Retinal pigment epithelial cell (primary cell): ENCODE measurements at regions not wholly inside any gene's neighbourhood (a gene's known extent, or its start where the extent isn't known, plus 50 kb on each side); places are given as distances from the start of the nearest gene placed in this dataset.
"Not testable (repeated sequence)": the region's sequence is repeated elsewhere in the genome, so short reads cannot be mapped to it uniquely, and the experiment has no call there.

Experiments
- DNase-seq: peaks from one replicate; pipeline ENCODE4 v3.0.0-alpha.2; 2010; ENCODE audit warnings: low read depth
- H3K4me3 ChIP-seq: 2 replicates; pipeline ENCODE4 v1.5.1; 2011; ENCODE audit warnings: mild to moderate bottlenecking, low read length, control low read depth, moderate library complexity
- TF ChIP-seq, protein P1 (sequence below): conservative IDR thresholded peaks from 2 replicates; pipeline ENCODE4 v1.5.1; 2011; ENCODE audit warnings: low read depth, low read length, control low read depth, inconsistent platforms

DNA sequence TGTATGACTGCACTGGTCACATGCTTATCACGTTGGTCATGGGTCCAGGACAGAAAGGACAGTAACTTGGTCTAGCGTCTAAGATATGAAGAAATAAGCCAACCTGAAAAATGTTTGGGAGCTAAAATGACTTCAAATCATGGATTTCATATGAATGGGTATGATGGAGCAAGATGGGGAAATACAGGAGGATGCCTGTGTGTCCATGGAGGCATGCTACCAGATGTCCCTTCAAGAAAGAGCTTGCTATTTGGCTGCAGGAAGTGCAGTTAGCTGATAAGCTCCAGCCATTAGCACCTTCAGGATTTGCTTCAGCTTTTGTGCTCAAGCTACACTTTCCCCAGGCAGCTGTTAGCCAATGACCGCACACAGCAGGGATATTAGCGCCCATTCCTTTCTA is 164.6 kb upstream of the THBS1 start:
- no peak for DNase-seq
- TF ChIP-seq, protein P1, sequence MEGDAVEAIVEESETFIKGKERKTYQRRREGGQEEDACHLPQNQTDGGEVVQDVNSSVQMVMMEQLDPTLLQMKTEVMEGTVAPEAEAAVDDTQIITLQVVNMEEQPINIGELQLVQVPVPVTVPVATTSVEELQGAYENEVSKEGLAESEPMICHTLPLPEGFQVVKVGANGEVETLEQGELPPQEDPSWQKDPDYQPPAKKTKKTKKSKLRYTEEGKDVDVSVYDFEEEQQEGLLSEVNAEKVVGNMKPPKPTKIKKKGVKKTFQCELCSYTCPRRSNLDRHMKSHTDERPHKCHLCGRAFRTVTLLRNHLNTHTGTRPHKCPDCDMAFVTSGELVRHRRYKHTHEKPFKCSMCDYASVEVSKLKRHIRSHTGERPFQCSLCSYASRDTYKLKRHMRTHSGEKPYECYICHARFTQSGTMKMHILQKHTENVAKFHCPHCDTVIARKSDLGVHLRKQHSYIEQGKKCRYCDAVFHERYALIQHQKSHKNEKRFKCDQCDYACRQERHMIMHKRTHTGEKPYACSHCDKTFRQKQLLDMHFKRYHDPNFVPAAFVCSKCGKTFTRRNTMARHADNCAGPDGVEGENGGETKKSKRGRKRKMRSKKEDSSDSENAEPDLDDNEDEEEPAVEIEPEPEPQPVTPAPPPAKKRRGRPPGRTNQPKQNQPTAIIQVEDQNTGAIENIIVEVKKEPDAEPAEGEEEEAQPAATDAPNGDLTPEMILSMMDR: no peak
- H3K4me3 ChIP-seq: no peak overlapping the region

DNA sequence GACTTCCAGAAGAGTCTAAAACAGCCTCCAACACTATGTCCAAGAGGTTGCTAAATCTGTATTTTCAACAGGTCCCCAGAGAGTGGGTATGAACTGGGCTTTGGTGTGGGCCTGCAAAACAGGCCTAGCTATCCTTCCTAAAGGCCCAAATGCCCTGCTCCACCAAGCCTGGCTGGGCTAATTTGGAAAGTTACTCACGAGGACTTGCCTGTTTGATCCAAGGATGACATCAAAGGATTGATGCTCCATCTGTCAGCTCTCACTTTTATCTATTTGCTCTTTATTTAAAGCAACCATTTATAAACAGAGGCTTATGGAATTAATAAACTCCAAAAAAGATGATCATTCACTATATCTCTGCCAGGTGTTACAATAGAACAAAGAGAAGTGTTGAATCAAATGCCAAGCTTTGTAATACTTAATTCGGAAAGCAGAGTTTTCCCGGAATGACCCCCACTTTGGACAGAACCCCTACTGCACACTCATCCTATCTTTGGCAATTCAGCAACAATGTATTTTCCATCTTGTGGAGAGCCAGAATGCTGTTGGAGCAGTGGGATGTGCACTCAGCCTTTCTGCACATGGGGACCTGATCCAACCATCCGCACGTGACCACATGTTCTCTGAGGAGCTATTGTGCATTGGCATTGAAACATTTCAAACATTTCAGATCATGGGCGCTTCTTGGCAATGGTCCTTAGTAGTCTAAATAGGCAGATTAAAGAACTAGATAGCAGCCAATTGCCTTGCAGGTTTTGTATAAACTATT is 163.3 kb upstream of the THBS1 start:
- H3K4me3 ChIP-seq: no peak overlapping the region
- DNase-seq: peak; percentile 73
- TF ChIP-seq, protein P1: no peak

DNA sequence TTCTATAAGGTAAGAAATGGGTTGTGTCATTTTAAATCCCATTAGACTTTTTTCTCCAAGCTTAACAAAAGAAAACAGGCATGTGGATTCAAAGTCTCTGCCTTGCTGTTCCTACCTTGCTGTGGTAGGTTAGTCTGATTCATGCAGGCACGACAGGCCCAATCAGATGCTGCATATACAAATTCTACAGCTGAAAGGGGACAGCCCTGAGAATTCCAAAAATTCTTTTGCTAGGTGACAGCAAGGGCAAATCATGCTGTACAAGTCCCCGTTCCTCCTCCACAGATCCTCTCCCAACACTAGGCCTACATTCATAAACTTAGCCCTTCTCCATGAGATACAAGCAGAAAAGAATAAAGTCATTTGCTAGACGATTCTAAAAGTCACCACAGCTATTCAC is 161.2 kb upstream of the THBS1 start:
- TF ChIP-seq, protein P1: no peak
- peak; percentile 87 for DNase-seq
- no peak overlapping the region for H3K4me3 ChIP-seq

DNA sequence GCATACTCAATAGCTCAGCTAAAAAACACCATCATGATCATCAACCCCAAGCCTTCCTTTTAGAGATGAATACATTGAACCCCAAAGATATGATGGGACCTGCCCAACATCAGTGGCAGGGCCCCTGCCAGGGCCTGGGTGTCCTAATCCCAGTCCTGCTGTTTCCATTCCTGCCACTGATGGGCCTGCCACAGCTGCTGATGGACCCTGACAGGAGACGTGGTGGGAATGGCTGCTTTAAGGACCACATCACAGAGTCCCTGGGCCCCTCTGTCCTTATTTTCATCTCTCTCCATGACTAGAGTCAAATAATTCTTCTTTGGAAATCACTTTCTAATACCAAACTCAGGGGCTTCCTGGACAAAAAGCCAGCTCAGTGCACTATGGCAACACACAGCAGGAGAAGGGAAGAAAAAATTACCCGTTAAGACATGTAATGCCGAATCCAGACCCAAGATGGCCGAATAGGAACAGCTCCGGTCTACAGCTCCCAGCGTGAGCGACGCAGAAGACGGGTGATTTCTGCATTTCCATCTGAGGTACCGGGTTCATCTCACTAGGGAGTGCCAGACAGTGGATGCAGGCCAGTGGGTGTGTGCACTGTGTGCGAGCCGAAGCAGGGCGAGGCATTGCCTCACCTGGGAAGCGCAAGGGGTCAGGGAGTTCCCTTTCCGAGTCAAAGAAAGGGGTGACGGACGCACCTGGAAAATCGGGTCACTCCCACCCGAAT is 160.6 kb upstream of the THBS1 start:
- H3K4me3 ChIP-seq, DNase-seq: not testable (repeated sequence)

DNA sequence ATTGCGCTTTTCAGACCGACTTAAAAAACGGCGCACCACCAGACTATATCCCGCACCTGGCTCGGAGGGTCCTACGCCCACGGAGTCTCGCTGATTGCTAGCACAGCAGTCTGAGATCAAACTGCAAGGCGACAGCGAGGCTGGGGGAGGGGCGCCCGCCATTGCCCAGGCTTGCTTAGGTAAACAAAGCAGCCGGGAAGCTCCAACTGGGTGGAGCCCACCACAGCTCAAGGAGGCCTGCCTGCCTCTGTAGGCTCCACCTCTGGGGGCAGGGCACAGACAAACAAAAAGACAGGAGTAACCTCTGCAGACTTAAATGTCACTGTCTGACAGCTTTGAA is 160.1 kb upstream of the THBS1 start:
- DNase-seq, H3K4me3 ChIP-seq: not testable (repeated sequence)

DNA sequence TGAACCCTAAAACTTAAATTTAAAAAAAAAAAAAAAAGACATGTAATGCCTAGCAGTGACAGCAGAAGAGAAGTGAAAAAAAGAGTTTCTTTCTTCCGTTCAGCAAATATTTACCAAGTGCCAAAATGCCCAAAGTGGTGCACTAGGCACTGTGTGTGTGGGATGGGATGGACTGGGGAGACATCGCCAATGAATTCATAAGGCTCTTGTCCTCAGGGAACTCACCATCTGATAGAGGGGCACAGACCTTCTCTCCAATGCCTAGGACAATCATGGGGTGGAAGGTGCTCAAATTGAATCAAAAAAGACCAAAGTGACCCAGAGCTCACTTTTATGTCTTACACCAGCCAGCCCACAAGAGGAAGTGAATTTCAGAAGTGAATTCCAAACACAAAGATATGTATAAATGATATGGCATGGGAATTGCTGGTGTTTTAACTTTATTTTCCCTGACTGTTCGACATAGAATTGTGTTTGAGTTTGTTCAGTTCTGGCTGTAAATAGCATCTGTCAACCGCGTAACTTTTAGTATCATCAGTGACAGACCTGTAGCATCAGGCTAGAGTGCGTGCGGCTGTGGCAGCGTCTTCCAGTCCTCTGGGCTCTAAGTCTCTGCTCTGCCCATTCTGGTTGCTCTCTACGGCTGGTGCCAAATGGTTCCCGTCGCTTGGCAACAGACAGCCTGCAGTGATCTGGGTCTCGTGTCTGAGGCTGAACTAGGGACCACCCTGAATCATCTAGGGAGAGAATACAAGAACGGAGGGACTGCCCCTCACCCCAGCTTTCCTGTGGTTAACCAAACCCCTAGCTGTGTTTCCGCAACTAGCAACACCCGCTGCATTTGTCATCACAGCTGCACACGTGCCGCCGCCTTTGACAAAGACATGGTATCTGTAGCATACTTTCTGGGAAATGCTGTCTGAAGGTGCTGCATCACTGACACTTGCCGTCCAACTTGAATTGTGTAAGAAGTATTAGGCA is 154.0 kb upstream of the THBS1 start:
- TF ChIP-seq, protein P1: no peak
- H3K4me3 ChIP-seq: no peak overlapping the region
- DNase-seq: no peak

DNA sequence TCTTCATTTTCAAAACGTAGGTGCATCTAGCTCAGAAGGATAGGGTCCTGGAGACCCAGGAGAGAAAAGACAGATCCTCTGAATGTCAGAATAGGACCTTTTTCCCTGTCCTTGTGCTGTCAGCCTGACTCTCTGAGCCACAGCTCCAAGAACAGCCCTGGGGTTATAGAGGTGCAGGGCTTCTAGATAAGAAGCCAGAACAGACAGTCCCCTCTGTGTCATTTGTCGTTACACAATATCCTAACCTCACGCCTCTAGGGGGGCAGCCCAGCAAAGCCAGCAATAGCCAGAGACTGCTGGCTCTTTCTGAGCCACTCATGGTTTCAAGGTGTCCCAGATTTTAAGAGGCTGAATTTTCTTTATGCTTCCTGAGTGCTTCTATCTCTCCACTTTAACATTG is 153.2 kb upstream of the THBS1 start:
- DNase-seq: no peak
- TF ChIP-seq, protein P1: no peak
- no peak overlapping the region for H3K4me3 ChIP-seq
